GM19395 (cell line): ENCODE measurements at regions not wholly inside any gene's neighbourhood (a gene's known extent, or its start where the extent isn't known, plus 50 kb on each side); places are given as distances from the start of the nearest gene placed in this dataset.

Source experiments
- ATAC-seq: cut with Tn5 transposase; IDR thresholded peaks from one replicate; pipeline ENCODE4 v1.9.1; 2021; ENCODE audit warnings: mild to moderate bottlenecking, moderate library complexity; ENCODE audit not compliant: unreplicated experiment

GRCh38 chr17:71902894-71903506, 217.8 kb upstream of the SOX9 start:
- ATAC-seq: no peak

DNA sequence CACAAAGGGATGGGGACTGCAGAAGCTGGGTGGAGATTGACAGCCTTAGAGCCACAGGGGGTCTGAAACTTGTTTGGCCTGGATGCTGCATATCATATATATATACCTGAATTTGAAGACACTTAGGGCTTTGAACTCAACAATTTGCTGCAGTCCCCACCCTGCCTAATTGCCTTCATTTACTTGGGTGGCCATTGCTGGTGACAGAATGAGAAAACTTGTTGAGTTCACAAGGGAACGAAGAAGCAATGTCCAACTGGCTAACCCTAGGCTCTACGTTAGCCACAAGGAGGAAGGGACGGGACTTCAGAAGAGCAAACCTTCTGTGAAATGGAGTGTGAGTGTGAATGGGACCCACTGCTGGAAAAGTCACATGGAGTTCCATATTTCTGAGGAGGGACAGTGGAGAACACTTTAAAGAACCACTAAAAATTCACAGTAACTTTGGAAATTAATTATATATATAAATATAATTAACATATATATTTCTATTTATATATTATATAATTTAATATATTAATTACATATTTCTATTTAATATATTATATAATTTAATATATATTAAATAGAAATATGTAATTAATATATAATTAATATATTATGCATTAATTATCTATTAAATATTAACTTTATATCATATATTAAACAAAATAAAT, 215.3 kb upstream of the SOX9 start:
- ATAC-seq: no peak

DNA sequence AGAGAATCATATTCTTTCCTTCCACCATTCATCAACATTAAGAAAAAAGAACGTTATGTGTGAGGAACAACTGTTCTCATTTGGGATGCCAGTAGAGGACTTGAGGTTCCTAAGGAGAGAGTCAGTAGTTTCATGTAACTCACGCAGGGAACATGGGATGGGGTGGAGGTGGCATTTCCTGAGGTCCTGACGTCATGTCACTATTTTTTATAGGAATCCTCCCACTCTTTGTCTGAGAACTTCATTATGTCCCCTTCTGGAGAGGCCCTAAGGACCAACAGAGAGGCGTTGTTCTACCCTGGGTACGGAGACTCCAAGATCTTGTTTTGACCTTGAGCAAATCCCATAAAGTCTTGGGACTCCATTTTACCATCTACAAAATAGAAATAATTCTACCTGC, 211.7 kb upstream of the SOX9 start:
- ATAC-seq: no peak

DNA sequence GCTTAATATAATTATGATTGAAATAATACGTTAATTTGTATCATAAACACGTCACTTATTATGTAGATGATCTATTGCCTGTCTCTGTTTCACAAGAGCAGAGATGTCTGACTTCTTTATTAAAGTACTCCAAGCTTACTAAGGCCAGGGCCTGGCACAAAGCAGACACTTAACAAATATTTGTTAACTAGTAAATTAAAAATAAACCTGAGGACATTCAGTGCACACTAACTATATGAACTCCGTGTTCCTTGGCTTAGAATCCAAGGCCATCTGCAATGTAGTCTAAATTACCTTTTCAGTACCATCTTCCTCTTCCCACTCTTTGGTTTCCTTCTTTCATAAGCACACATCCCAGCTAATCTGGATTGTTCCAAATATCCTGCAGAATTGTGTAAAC, 210.8 kb upstream of the SOX9 start:
- no peak for ATAC-seq

- no peak for ATAC-seq
Observed at GRCh38 chr17:71914042-71914441, 206.8 kb upstream of the SOX9 start.

DNA sequence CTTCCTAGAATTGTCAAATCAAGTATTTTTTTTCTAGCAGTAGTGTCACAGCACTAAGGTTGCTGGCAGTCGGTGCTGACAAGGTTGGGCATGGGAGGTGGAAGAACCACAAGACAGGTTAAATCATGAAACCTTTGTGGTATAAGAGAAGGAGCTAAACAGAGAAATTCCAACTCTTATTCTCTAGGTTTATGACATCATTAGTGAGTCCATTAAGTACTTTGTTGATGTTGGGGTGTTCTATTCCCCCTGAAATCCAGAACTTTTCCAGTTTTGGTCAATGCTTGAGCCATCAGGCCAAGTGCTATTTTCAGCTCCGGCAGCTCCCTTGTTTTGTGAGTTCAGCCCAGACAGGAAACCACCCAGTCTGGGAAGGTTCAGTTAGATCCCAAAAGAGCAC, 206.0 kb upstream of the SOX9 start:
- no peak for ATAC-seq

DNA sequence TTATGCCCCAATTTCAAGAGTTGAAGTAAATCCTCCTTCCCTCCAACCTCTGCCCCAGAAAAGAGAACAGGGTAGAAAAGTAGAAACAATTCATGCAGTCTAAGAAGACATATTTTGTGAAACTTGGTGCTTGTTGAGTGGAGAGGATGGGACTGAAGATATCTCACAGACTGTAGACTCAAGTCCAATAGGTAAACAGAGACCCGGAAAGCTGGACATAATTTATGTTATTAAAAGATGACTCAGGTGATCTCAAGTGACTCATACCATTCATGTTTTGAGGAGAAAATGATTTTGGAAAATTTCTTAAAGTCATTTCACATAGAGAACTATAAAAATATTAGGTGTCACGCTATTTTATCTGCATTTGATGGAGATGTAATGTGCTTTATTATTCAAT, 203.1 kb upstream of the SOX9 start:
- ATAC-seq: no peak

- ATAC-seq: no peak
Observed at GRCh38 chr17:71919186-71919585, 201.6 kb upstream of the SOX9 start.

GRCh38 chr17:71919896-71920295, 200.9 kb upstream of the SOX9 start:
- no peak for ATAC-seq

GRCh38 chr17:71921796-71922195, 199.0 kb upstream of the SOX9 start:
- ATAC-seq: no peak

DNA sequence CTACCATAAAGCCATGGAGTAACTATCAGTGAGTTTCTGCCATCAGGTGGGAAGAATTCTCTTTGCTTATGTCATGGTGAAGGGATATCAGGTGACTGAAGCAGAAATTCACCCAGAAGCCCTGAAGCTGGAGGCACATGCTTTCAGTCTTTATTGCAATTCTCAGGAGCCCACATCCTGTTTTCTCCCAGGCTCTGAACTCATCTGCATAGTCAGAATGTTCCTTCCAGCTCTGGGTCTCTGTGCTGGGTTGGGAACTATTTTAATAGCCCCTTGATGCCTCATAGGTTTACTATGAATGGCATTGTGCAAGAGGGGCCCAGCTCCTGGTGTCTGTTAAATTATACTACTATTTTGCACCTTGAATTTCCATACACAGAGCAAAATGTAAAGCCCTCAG, 198.4 kb upstream of the SOX9 start:
- no peak for ATAC-seq

GRCh38 chr17:71926746-71927398, 193.9 kb upstream of the SOX9 start:
- no peak for ATAC-seq

GRCh38 chr17:71933306-71933705, 187.5 kb upstream of the SOX9 start:
- no peak for ATAC-seq

DNA sequence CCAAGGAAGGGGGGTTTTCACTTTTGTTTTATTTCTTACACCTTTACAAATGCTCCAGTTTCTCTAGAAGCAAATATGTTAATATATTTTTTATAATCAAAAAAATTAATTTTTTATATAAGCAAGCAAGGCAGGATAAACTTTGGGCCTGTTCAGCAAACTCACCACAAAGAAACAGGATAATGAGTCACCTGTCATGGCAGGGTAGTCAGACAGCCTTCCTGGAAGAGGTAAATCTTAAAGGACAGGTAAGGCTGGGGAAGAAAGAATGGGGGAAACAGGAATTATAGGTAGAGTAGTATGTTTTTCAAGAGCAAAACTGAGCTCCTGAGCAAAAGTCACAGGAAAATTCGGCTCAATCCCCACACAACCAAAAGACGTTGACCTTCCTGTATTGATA, 186.3 kb upstream of the SOX9 start:
- ATAC-seq: no peak

- no peak for ATAC-seq
Observed at GRCh38 chr17:71935341-71935740, 185.5 kb upstream of the SOX9 start.

DNA sequence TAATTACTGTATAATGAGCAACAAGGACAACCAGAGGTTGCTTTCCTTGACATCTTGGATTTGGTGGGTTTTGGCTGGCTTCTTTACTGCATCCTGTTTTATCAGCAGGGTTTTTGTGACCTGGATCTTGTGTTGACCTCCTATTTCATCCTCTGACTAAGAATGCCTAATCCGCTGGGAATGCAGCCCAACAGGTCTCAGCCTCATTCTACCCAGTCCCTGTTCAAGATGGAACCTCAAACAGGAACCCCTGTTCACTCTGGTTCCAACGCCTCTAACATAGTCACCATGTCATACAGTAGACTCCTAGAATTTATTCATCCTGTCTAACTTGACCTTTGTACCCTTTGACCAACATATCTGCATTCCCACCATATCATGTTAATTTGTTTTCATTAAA, 183.8 kb upstream of the SOX9 start:
- no peak for ATAC-seq

DNA sequence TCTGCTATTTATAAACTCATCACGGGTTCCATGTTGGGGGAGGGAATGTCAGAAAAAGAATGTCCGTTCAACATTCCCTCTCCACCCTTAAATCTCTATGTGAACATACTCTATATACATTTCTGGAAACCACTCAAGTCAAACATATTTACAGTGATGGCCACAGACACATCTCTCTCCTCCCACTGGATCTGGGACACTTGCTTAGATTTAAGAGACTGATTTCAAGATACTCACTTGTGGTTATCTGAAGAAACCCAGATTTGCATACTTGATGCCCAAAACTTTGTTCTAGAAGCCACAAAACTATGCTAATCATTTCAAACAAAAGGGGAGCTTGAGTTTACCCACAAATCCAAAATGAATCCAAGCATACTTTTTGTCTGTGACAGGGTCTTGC, 182.9 kb upstream of the SOX9 start:
- ATAC-seq: no peak

DNA sequence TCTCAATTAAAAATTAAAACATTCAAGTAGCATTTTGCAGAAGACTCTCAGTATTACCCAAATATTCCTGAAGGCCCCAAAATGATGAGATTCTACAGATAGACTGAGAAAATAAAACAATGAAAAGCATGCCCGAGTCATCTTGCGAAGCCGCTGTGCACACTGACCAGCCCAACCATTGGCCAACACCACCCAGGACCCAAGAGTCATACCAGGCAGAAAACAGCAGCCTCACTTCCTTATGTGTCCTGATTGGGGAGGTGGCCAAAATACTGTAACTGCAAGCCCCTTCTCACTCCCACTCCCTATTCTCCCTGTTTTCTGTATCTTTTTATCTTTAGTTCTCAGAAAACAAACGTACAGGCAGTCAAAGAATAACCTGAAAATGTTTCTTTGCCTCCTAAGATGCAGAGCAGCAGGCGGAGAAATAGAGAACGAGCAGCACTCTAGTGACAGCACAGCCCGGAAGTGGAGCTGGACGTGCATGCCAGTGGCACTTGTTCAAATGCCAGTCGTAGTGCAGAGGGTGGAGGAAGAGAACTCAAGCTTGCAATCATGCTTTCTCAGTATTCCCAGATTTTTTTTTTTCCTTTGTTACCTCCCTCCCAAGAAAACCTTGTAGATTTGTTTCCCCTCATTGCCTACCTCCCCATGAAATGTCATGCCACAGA, 182.3 kb upstream of the SOX9 start:
- ATAC-seq: no peak

DNA sequence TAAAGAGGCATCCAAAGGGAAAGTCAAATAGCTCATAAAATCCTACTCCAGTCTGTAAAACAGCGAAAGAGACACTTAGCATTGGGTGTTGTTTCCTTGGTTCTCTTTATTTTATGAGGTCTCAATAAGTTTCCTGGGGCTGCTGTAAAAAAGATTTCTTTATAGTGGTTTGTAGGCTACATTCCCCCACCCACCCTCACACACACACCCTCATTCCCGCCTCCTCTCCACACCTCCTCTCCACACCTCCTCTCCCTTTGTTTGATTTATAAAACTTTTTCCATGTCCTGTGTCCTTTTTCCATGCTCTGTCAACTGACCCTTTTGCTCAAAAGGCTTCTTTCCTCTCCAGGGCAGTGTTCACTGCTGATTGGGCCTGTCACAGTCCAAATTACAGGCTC, 178.9 kb upstream of the SOX9 start:
- ATAC-seq: no peak

- ATAC-seq: no peak
Observed at GRCh38 chr17:71942626-71943025, 178.2 kb upstream of the SOX9 start.

- no peak for ATAC-seq
Observed at GRCh38 chr17:71948703-71949422, 172.0 kb upstream of the SOX9 start.
